GM13976 (cell line): ENCODE measurements at regions not wholly inside any gene's neighbourhood (a gene's known extent, or its start where the extent isn't known, plus 50 kb on each side); places are given as distances from the start of the nearest gene placed in this dataset.
"Not testable (repeated sequence)": the region's sequence is repeated elsewhere in the genome, so short reads cannot be mapped to it uniquely, and the experiment has no call there.

Experiments
- DNase-seq: peaks from one replicate; pipeline ENCODE4 v3.0.0; 2012; ENCODE audit warnings: low spot score
- CTCF ChIP-seq: IDR thresholded peaks from 2 replicates; pipeline ENCODE4 v1.5.1; 2012; ENCODE audit warnings: borderline replicate concordance, mild to moderate bottlenecking; ENCODE audit not compliant: insufficient read depth; ENCODE audit errors: extremely low read depth, missing control alignments, control extremely low read depth
- in situ Hi-C: fragments of 300-500 bp; cut with MboI; formaldehyde crosslinking; loops from one replicate; pipeline ENCODE4 v1.12.0; 2022; ENCODE audit warnings: low sequenced_read_pairs, mixed read lengths, inconsistent platforms; ENCODE audit not compliant: unreplicated experiment

- TF ChIP-seq CTCF: no peak
- in situ Hi-C loops: no loop called here
- DNase-seq: no peak
These were observed 2244.0 kb downstream of the ARAP2 start for GRCh38 chr4:34000356-34000755.

DNA sequence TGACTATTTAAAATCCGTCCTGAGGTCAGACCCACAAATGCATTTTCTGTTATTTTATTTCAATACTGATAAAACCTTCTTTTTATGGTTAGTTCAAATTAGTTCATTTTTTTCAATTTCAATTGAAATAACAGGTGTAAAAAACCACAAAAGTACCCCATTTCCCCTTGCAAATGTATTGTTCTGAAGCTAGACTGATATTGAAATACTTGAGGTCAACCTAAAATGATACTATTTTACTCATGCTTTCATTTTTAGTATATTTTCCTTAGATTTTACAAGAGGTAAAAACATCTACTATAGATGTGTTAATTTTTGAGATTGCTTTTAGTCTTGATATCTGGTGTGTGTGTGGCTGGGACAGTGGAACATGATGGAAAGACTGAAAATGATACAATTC lies 2237.8 kb downstream of the ARAP2 start:
- in situ Hi-C loops, DNase-seq: not testable (repeated sequence)

DNA sequence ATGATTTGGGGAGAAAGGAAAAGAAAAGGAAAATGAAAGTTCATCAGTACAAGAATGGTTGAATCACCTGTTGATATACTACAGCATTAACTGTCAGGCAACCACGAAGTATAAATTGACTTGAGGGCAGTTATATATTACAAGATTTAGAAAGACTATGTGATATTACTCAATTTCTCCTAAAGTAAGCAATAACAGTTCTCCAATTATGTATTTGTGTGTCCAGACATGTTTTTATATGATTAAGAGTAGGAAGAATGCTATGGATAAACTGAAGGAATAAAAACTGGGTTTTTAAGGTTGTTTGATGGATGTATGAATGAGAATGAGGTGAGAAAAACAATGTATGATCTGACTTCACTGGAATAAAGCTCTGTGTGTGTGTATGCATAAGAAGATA lies 2234.4 kb downstream of the ARAP2 start:
- no peak for TF ChIP-seq CTCF
- in situ Hi-C loops: no loop called here
- DNase-seq: no peak

- TF ChIP-seq CTCF: no peak
- no peak for DNase-seq
- in situ Hi-C loops: no loop called here
These were observed 2233.4 kb downstream of the ARAP2 start for GRCh38 chr4:34010751-34011519.

DNA sequence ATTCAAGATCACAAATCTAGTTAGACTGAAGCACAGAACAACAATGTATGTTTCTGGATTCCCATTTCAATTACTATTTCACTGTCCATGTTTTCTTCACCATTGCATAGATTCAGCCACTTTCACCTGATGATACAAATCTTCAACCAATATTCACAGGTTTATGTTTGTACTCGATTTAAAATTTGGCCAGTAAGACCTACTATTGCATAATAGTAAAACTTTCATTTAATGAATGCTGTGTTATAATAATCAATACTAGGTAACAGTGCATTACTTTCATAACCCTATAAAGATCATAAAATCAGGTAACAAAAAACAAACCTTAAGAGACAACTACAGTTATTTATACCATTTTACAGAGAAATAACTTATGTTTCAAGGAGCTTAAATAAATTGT lies 2209.1 kb downstream of the ARAP2 start:
- TF ChIP-seq CTCF: no peak
- no peak for DNase-seq
- in situ Hi-C loops: loop anchor here (25.0 kb wide), 1 partner anchor 98 kb away; no protein-coding TSS in a partner anchor

DNA sequence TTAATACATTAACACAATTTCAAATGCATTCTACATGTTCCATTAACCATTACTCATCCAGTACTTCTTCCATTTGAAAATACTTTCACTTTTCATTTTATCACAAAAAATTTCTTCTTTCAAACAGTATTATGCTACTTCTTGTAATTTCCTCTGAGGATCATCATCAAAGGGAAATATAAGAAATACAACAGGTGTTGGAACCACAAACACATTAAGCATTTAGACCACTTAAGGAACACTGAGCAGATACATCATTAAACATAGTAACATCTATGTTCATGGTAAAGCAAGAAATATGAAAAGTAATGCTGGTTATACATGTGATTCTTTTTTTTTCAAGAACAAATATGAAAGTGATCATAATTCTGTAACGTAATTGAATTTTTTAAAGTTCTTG lies 2207.0 kb downstream of the ARAP2 start:
- no peak for TF ChIP-seq CTCF
- in situ Hi-C loops: loop anchor here (25.0 kb wide), 1 partner anchor 100 kb away; no protein-coding TSS in a partner anchor
- DNase-seq: no peak

GRCh38 chr4:34039766-34040165 lies 2204.5 kb downstream of the ARAP2 start:
- DNase-seq: no peak
- no peak for TF ChIP-seq CTCF
- in situ Hi-C loops: loop anchor here (25.0 kb wide), 1 partner anchor 102 kb away; no protein-coding TSS in a partner anchor
